SK-N-SH treated with all-trans-retinoic acid at 6 μM for 48 hours (cell line): ENCODE measurements at regions not wholly inside any gene's neighbourhood (a gene's known extent, or its start where the extent isn't known, plus 50 kb on each side); places are given as distances from the start of the nearest gene placed in this dataset.

ENCODE experiments used
- ATAC-seq: fragments of 200-7000 bp; cut with Tn5 transposase; 3 replicates; pipeline ENCODE4 v1.9.1; 2020; ENCODE audit warnings: mild to moderate bottlenecking, moderate library complexity
- ARNTL ChIP-seq: fragments of 450-650 bp; formaldehyde crosslinking; IDR thresholded peaks from 2 replicates; pipeline ENCODE4 v1.5.0; 2020; ENCODE audit warnings: low read depth, mild to moderate bottlenecking, moderate library complexity, borderline replicate concordance
- CSDC2 ChIP-seq: fragments of 250-450 bp; sonication (Bioruptor Pico); IDR thresholded peaks from 2 replicates; pipeline ENCODE4 v1.5.0; 2020; ENCODE audit warnings: mild to moderate bottlenecking, moderate library complexity
- OSR1 ChIP-seq: fragments of 250-450 bp; sonication (Bioruptor Pico); IDR thresholded peaks from 2 replicates; pipeline ENCODE4 v1.8.0; 2022; ENCODE audit warnings: moderate library complexity, mild to moderate bottlenecking, inconsistent platforms
- ZFP30 ChIP-seq: fragments of 450-650 bp; formaldehyde crosslinking; IDR thresholded peaks from 2 replicates; pipeline ENCODE4 v1.5.0; 2022; ENCODE audit warnings: mild to moderate bottlenecking, moderate library complexity
- ZNF565 ChIP-seq: fragments of 450-650 bp; formaldehyde crosslinking; conservative IDR thresholded peaks from 2 replicates; pipeline ENCODE4 v1.5.0; 2020; ENCODE audit warnings: low read depth, mild to moderate bottlenecking, moderate library complexity
- ZNF70 ChIP-seq: fragments of 450-650 bp; formaldehyde crosslinking; IDR thresholded peaks from 2 replicates; pipeline ENCODE4 v1.5.0; 2020; ENCODE audit warnings: mild to moderate bottlenecking, moderate library complexity
- ZNF8 ChIP-seq: fragments of 450-650 bp; formaldehyde crosslinking; IDR thresholded peaks from 2 replicates; pipeline ENCODE4 v1.5.0; 2020; ENCODE audit warnings: mild to moderate bottlenecking, moderate library complexity
- TF ChIP-seq, protein P1 (sequence below): fragments of 250-450 bp; sonication (Bioruptor Pico); IDR thresholded peaks from 2 replicates; pipeline ENCODE4 v1.8.0; 2020; ENCODE audit warnings: mild to moderate bottlenecking, moderate library complexity, borderline replicate concordance
- TF ChIP-seq, protein P2 (sequence below): fragments of 250-450 bp; sonication (Bioruptor Pico); IDR thresholded peaks from 2 replicates; pipeline ENCODE4 v1.5.0; 2020; ENCODE audit warnings: mild to moderate bottlenecking, moderate library complexity
- TF ChIP-seq, protein P3 (sequence below): fragments of 250-450 bp; sonication (Bioruptor Pico); IDR thresholded peaks from 2 replicates; pipeline ENCODE4 v1.5.1; 2020; ENCODE audit warnings: low read depth, mild to moderate bottlenecking, moderate library complexity
- TF ChIP-seq, protein P4 (sequence below): fragments of 250-450 bp; sonication (Bioruptor Pico); IDR thresholded peaks from 2 replicates; pipeline ENCODE4 v1.5.1; 2021; ENCODE audit warnings: mild to moderate bottlenecking, moderate library complexity
- TF ChIP-seq, protein P5 (sequence below): fragments of 250-450 bp; sonication (Bioruptor Pico); IDR thresholded peaks from 2 replicates; pipeline ENCODE4 v1.8.0; 2021; ENCODE audit warnings: low read depth, mild to moderate bottlenecking, moderate library complexity, borderline replicate concordance

DNA sequence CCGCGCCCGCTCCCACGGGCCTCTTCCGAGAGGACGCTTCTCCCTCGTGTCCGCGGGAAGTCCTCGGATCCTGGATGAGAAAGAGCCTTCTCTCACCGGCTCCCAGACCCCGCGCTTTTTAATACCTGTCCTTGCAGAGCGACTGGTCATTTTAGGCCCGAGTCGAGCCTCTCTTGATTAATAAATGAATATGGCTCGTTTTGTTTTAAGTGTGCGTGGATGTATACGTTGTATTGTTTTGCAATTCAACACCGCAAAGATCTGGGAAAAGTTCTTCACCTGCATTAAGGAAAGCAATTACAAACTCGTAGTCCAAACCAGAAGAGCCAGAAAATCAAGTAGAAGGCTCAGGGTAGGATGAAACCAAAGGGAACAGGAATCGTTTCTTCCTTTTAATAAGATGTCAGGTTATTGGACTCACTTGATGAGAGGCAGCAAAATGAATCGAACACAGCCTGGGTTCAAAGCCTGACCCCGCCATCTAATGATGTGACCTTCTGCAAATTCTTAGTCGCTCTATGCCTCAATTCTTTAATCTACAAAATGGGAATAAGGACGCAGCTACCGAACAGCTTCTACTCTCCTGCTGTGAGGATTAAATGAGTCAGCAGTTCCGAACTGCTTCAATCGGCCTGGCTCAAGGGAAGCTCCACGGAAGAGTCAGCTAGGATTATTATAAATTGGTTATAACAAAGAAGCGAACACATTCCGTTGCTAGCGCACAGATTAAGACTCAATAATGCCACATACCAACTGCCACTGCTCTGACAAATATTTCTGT is 277.8 kb upstream of the NEBL start (continued):
- TF ChIP-seq, protein P1, sequence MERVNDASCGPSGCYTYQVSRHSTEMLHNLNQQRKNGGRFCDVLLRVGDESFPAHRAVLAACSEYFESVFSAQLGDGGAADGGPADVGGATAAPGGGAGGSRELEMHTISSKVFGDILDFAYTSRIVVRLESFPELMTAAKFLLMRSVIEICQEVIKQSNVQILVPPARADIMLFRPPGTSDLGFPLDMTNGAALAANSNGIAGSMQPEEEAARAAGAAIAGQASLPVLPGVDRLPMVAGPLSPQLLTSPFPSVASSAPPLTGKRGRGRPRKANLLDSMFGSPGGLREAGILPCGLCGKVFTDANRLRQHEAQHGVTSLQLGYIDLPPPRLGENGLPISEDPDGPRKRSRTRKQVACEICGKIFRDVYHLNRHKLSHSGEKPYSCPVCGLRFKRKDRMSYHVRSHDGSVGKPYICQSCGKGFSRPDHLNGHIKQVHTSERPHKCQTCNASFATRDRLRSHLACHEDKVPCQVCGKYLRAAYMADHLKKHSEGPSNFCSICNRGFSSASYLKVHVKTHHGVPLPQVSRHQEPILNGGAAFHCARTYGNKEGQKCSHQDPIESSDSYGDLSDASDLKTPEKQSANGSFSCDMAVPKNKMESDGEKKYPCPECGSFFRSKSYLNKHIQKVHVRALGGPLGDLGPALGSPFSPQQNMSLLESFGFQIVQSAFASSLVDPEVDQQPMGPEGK (CRISPR knock-in tag), result no peak
- TF ChIP-seq, protein P2, sequence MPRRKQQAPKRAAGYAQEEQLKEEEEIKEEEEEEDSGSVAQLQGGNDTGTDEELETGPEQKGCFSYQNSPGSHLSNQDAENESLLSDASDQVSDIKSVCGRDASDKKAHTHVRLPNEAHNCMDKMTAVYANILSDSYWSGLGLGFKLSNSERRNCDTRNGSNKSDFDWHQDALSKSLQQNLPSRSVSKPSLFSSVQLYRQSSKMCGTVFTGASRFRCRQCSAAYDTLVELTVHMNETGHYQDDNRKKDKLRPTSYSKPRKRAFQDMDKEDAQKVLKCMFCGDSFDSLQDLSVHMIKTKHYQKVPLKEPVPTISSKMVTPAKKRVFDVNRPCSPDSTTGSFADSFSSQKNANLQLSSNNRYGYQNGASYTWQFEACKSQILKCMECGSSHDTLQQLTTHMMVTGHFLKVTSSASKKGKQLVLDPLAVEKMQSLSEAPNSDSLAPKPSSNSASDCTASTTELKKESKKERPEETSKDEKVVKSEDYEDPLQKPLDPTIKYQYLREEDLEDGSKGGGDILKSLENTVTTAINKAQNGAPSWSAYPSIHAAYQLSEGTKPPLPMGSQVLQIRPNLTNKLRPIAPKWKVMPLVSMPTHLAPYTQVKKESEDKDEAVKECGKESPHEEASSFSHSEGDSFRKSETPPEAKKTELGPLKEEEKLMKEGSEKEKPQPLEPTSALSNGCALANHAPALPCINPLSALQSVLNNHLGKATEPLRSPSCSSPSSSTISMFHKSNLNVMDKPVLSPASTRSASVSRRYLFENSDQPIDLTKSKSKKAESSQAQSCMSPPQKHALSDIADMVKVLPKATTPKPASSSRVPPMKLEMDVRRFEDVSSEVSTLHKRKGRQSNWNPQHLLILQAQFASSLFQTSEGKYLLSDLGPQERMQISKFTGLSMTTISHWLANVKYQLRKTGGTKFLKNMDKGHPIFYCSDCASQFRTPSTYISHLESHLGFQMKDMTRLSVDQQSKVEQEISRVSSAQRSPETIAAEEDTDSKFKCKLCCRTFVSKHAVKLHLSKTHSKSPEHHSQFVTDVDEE, result no peak
- TF ChIP-seq, all 23 proteins: peak for 0

DNA sequence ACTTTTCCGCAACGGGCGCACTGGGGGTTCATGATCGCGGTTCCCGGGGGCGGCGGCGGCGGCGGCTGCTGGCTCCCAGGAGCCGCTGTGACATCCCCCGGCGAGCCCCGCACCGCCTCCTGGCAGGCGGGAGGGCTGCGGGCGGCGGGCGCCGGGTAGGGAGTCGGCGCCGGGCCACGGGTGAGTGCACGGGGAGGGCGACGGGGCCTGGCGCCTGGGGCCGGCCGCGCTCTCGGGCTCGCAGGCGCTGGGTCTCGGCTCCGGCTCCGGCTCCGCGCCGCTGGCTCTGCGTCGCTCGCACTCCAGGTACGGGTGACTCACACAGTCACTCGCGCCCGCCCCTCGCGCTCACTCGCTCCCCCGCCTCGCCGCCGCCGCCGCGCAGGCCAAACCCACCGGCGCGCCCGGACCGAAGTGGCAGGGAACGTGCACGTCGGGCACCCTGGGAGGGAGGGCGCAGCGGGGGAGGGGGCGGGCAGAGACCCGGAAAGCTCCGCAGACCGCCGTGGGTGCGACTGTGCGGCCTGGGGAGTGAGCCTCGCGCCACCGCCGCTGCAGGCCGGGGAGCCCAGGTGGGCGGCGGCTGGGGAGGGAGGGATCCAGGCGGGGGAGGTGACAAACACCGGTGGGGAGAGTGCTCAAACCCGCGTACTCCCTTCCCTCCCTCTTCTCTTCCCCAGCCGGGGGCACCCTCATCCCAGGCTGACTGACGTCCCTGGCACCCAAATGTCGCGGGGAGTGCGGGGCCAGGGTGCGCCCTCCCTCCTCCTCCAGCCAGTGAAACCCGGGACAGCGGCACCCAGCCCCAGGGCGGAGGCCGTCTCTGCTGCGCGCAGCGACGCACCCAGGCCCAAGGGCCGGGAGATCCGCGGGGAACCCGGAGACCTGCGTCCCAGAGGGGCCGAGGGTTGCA is 276.9 kb upstream of the NEBL start:
- peak; percentile 65 for ATAC-seq
- TF ChIP-seq, protein P2, result no peak; the same call in 1 of the 2 replicates
- TF ChIP-seq ZNF565 (CRISPR knock-in tag), result no peak
- TF ChIP-seq, protein P3, sequence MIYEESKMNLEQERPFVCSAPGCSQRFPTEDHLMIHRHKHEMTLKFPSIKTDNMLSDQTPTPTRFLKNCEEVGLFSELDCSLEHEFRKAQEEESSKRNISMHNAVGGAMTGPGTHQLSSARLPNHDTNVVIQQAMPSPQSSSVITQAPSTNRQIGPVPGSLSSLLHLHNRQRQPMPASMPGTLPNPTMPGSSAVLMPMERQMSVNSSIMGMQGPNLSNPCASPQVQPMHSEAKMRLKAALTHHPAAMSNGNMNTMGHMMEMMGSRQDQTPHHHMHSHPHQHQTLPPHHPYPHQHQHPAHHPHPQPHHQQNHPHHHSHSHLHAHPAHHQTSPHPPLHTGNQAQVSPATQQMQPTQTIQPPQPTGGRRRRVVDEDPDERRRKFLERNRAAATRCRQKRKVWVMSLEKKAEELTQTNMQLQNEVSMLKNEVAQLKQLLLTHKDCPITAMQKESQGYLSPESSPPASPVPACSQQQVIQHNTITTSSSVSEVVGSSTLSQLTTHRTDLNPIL (CRISPR knock-in tag), result no peak
- no peak for TF ChIP-seq ARNTL
- TF ChIP-seq, protein P4, sequence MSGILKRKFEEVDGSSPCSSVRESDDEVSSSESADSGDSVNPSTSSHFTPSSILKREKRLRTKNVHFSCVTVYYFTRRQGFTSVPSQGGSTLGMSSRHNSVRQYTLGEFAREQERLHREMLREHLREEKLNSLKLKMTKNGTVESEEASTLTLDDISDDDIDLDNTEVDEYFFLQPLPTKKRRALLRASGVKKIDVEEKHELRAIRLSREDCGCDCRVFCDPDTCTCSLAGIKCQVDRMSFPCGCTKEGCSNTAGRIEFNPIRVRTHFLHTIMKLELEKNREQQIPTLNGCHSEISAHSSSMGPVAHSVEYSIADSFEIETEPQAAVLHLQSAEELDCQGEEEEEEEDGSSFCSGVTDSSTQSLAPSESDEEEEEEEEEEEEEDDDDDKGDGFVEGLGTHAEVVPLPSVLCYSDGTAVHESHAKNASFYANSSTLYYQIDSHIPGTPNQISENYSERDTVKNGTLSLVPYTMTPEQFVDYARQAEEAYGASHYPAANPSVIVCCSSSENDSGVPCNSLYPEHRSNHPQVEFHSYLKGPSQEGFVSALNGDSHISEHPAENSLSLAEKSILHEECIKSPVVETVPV, result no peak
- no peak for TF ChIP-seq ZNF8 (CRISPR knock-in tag)
- no peak for TF ChIP-seq ZNF70 (CRISPR knock-in tag)
- TF ChIP-seq OSR1 (CRISPR knock-in tag), result no peak
- no peak for TF ChIP-seq CSDC2 (CRISPR knock-in tag)
- TF ChIP-seq ZFP30 (CRISPR knock-in tag), result no peak
- TF ChIP-seq, protein P5, sequence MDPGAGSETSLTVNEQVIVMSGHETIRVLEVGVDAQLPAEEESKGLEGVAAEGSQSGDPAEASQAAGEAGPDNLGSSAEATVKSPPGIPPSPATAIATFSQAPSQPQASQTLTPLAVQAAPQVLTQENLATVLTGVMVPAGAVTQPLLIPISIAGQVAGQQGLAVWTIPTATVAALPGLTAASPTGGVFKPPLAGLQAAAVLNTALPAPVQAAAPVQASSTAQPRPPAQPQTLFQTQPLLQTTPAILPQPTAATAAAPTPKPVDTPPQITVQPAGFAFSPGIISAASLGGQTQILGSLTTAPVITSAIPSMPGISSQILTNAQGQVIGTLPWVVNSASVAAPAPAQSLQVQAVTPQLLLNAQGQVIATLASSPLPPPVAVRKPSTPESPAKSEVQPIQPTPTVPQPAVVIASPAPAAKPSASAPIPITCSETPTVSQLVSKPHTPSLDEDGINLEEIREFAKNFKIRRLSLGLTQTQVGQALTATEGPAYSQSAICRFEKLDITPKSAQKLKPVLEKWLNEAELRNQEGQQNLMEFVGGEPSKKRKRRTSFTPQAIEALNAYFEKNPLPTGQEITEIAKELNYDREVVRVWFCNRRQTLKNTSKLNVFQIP (CRISPR knock-in tag), result no peak
